HuH-7.5 (cell line): ENCODE measurements at regions not wholly inside any gene's neighbourhood (a gene's known extent, or its start where the extent isn't known, plus 50 kb on each side); places are given as distances from the start of the nearest gene placed in this dataset.
"Not testable (repeated sequence)": the region's sequence is repeated elsewhere in the genome, so short reads cannot be mapped to it uniquely, and the experiment has no call there.

Experiments
- DNase-seq: peaks from one replicate; pipeline ENCODE4 v3.0.0; 2011; ENCODE audit warnings: low spot score

- no peak for DNase-seq
These were observed 599.7 kb downstream of the SLC16A7 start for GRCh38 chr12:60195483-60195882.

GRCh38 chr12:60196366-60196765 is 600.5 kb downstream of the SLC16A7 start:
- DNase-seq = no peak

GRCh38 chr12:60197589-60197988 is 601.8 kb downstream of the SLC16A7 start:
- no peak for DNase-seq

GRCh38 chr12:60201891-60202290 is 606.1 kb downstream of the SLC16A7 start:
- no peak for DNase-seq

GRCh38 chr12:60205500-60205899 is 609.7 kb downstream of the SLC16A7 start:
- no peak for DNase-seq

- no peak for DNase-seq
These were observed 613.7 kb downstream of the SLC16A7 start for GRCh38 chr12:60209521-60209920.

- DNase-seq = no peak
These were observed 614.1 kb downstream of the SLC16A7 start for GRCh38 chr12:60209933-60210332.

- DNase-seq = no peak
These were observed 614.9 kb downstream of the SLC16A7 start for GRCh38 chr12:60210756-60211155.

GRCh38 chr12:60211244-60211643 is 615.4 kb downstream of the SLC16A7 start:
- DNase-seq = no peak

GRCh38 chr12:60212159-60213000 is 616.6 kb downstream of the SLC16A7 start:
- DNase-seq = no peak

GRCh38 chr12:60213272-60213671 is 617.4 kb downstream of the SLC16A7 start:
- not testable (repeated sequence) for DNase-seq

GRCh38 chr12:60216226-60216625 is 620.4 kb downstream of the SLC16A7 start:
- no peak for DNase-seq

GRCh38 chr12:60223242-60223641 is 627.4 kb downstream of the SLC16A7 start:
- DNase-seq = no peak

GRCh38 chr12:60225216-60226000 is 629.6 kb downstream of the SLC16A7 start:
- DNase-seq = no peak

- DNase-seq = no peak
These were observed 632.1 kb downstream of the SLC16A7 start for GRCh38 chr12:60227916-60228315.

- DNase-seq = no peak
These were observed 634.2 kb downstream of the SLC16A7 start for GRCh38 chr12:60230056-60230455.

- no peak for DNase-seq
These were observed 635.5 kb downstream of the SLC16A7 start for GRCh38 chr12:60231303-60231702.

GRCh38 chr12:60231976-60232907 is 636.4 kb downstream of the SLC16A7 start:
- no peak for DNase-seq

- not testable (repeated sequence) for DNase-seq
These were observed 638.9 kb downstream of the SLC16A7 start for GRCh38 chr12:60234611-60235195.

- DNase-seq = no peak
These were observed 639.4 kb downstream of the SLC16A7 start for GRCh38 chr12:60235261-60235660.

- not testable (repeated sequence) for DNase-seq
These were observed 640.6 kb downstream of the SLC16A7 start for GRCh38 chr12:60236416-60236815.

- DNase-seq = no peak
These were observed 645.1 kb downstream of the SLC16A7 start for GRCh38 chr12:60240891-60241290.
